ENCODE measurements at regions not wholly inside any gene's neighbourhood (a gene's known extent, or its start where the extent isn't known, plus 50 kb on each side); places are given as distances from the start of the nearest gene placed in this dataset.

- no peak for TF ChIP-seq CTCF (conservative IDR thresholded peaks at IDR 0.05)
- H3K4me1 Mint-ChIP-seq, result peaks cover 5% of the 10 kb centered on the region
- DNase-seq (ENCODE audit: low read depth, low spot score), result no peak
- no peaks in the 10 kb centered on the region for H3K9me3 Mint-ChIP-seq
- no peak overlapping the region for H3K27ac Mint-ChIP-seq (ENCODE audit: unreplicated experiment)
- no peaks in the 10 kb centered on the region for H3K27me3 Mint-ChIP-seq (ENCODE audit: low read depth)
- H3K36me3 Mint-ChIP-seq (ENCODE audit: low read depth), result no peaks in the 10 kb centered on the region
- no peak overlapping the region for H3K4me3 Mint-ChIP-seq
These were observed 148.9 kb upstream of the IRX2 start for GRCh38 chr5:2900360-2900759.

GRCh38 chr5:2899311-2899710, 147.8 kb upstream of the IRX2 start:
- no peak for TF ChIP-seq CTCF (conservative IDR thresholded peaks at IDR 0.05)

DNA sequence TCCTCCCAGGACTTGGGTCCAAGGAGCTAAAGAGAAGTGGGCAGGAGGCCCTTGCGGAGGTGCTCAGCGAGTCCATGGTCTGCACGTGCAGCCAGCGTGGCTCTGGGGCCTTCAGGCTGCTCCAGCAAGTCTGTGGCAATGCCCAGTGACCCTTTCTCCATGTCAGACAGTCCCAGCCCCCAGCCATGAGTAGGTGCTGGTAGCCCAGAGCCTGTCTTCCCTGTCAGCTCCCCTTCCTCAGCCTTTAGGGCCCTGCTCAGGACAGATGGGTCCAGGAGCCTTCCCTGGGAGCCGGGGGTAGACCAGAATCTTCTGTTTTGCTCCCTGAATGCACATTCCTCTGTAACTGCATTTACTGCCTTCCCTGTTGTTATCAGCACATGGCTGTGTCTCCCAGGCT, 147.2 kb upstream of the IRX2 start:
- no peak for DNase-seq (ENCODE audit: low read depth, low spot score)
- H3K4me1 Mint-ChIP-seq, result peaks cover 5% of the 10 kb centered on the region
- H3K4me3 Mint-ChIP-seq, result no peak overlapping the region
- no peak overlapping the region for H3K27ac Mint-ChIP-seq (ENCODE audit: unreplicated experiment)
- TF ChIP-seq CTCF (conservative IDR thresholded peaks at IDR 0.05), result no peak
- H3K9me3 Mint-ChIP-seq, result no peaks in the 10 kb centered on the region
- H3K27me3 Mint-ChIP-seq (ENCODE audit: low read depth), result no peaks in the 10 kb centered on the region
- no peaks in the 10 kb centered on the region for H3K36me3 Mint-ChIP-seq (ENCODE audit: low read depth)

More at GRCh38 chr5:2899311-2899710, 147.8 kb upstream of the IRX2 start:
- peaks cover 5% of the 10 kb centered on the region for H3K4me1 Mint-ChIP-seq
- no peaks in the 10 kb centered on the region for H3K36me3 Mint-ChIP-seq (ENCODE audit: low read depth)
- no peak overlapping the region for H3K27ac Mint-ChIP-seq (ENCODE audit: unreplicated experiment)
- no peaks in the 10 kb centered on the region for H3K9me3 Mint-ChIP-seq
- H3K4me3 Mint-ChIP-seq, result no peak overlapping the region
- DNase-seq (ENCODE audit: low read depth, low spot score), result no peak
- no peaks in the 10 kb centered on the region for H3K27me3 Mint-ChIP-seq (ENCODE audit: low read depth)

- H3K4me1 Mint-ChIP-seq, result peaks cover 5% of the 10 kb centered on the region
- H3K27ac Mint-ChIP-seq (ENCODE audit: unreplicated experiment), result no peak overlapping the region
- no peaks in the 10 kb centered on the region for H3K27me3 Mint-ChIP-seq (ENCODE audit: low read depth)
- no peak overlapping the region for H3K4me3 Mint-ChIP-seq
- TF ChIP-seq CTCF (conservative IDR thresholded peaks at IDR 0.05), result no peak
- H3K36me3 Mint-ChIP-seq (ENCODE audit: low read depth), result no peaks in the 10 kb centered on the region
- no peaks in the 10 kb centered on the region for H3K9me3 Mint-ChIP-seq
- no peak for DNase-seq (ENCODE audit: low read depth, low spot score)
These were observed 145.9 kb upstream of the IRX2 start for GRCh38 chr5:2897276-2897961.

DNA sequence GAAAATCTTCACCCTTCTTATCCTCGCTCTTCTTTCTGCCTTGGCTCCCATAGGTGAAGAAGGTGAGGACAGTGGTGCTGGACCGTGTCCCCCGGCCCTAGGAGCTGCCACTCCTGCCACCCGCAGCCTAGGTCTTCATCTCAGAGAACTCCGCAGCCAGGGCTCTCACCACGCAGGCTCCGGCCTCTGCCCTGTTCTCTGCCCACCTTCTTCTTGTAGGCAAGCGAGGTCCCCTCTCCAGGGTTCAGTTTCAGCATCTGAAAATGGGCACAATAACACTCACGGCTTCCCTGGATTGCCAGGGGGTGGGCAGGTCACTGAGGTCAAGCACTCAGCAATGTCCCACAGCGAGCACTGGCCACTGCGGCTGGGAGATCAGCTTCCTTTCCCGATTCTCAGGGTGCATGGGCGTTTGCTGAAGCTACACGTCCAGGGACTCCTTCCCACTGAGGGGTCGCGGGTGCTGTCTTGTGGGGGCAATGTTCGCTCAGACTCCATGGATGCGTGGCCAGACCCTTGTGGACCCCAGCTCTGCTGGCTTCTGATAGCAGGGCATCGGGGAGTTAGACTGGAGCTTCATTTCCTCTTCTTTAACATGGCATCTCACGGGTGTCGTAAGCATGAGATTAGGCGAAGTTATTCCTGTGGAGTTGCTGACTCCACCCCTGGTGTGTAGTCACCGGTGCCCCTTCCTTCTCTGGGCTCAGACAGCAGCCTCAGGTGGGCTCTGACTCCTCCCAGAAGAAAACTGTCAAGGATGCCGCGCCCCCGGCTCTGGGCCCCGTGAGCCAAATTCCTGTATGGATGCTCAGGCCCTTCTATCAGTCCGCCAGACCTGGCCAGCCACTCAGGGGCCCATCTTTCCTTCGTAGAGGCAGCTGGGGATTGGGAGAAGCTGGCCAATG, 145.1 kb upstream of the IRX2 start:
- Mint-ChIP-seq H3K36me3 (ENCODE audit: low read depth) (no peaks in the 10 kb centered on the region), H3K9me3 (no peaks in the 10 kb centered on the region), H3K4me1 (peaks cover 2% of the 10 kb centered on the region), H3K4me3 (no peak overlapping the region), H3K27ac (ENCODE audit: unreplicated experiment) (no peak overlapping the region), H3K27me3 (ENCODE audit: low read depth) (no peaks in the 10 kb centered on the region)
- no peak for TF ChIP-seq CTCF (conservative IDR thresholded peaks at IDR 0.05)
- DNase-seq (ENCODE audit: low read depth, low spot score), result no peak
